ENCODE measurements at regions not wholly inside any gene's neighbourhood (a gene's known extent, or its start where the extent isn't known, plus 50 kb on each side); places are given as distances from the start of the nearest gene placed in this dataset.
"Not testable (repeated sequence)": the region's sequence is repeated elsewhere in the genome, so short reads cannot be mapped to it uniquely, and the experiment has no call there.

- no peak for DNase-seq (ENCODE audit: extremely low spot score in 2 of 2)
- no peaks in the 10 kb centered on the region for H3K4me1 ChIP-seq
- TF ChIP-seq POLR2AphosphoS5 (IDR thresholded peaks at IDR 0.05; ENCODE audit: insufficient read depth in 1 of 2, low read depth in 1 of 2) (no peak), POLR2A (IDR thresholded peaks at IDR 0.05) (no peak), CTCF (IDR thresholded peaks at IDR 0.05) (no peak)
- H3K27me3 ChIP-seq: no peaks in the 10 kb centered on the region
- no peak overlapping the region for H3K4me3 ChIP-seq
- intact Hi-C loops (cut with DNase I): no loop called here
- H3K9me3 ChIP-seq: no peaks in the 10 kb centered on the region
- H3K36me3 ChIP-seq: no peaks in the 10 kb centered on the region
- no peak overlapping the region for H3K27ac ChIP-seq
Measured at GRCh38 chr4:189525304-189525703, 415.4 kb upstream of the FRG1 start.

- H3K9me3 ChIP-seq: peaks cover 5% of the 10 kb centered on the region
Measured at GRCh38 chr4:189530848-189531247, 409.8 kb upstream of the FRG1 start.

GRCh38 chr4:189533603-189534002 lies 407.1 kb upstream of the FRG1 start:
- no peak overlapping the region for H3K4me3 ChIP-seq
- DNase-seq (ENCODE audit: extremely low spot score in 2 of 2): no peak
- H3K9me3 ChIP-seq: peaks cover 5% of the 10 kb centered on the region
- no peaks in the 10 kb centered on the region for H3K4me1 ChIP-seq
- H3K27ac ChIP-seq: no peak overlapping the region
- intact Hi-C loops (cut with DNase I): no loop called here
- TF ChIP-seq POLR2AphosphoS5 (IDR thresholded peaks at IDR 0.05; ENCODE audit: insufficient read depth in 1 of 2, low read depth in 1 of 2) (no peak), CTCF (IDR thresholded peaks at IDR 0.05) (no peak), POLR2A (IDR thresholded peaks at IDR 0.05) (no peak)
- H3K27me3 ChIP-seq: no peaks in the 10 kb centered on the region
- H3K36me3 ChIP-seq: no peaks in the 10 kb centered on the region

More at GRCh38 chr4:189530848-189531247, 409.8 kb upstream of the FRG1 start:
- no peak overlapping the region for H3K4me3 ChIP-seq
- H3K27ac ChIP-seq: no peak overlapping the region
- DNase-seq (ENCODE audit: extremely low spot score in 2 of 2): no peak
- H3K4me1 ChIP-seq: no peaks in the 10 kb centered on the region
- H3K36me3 ChIP-seq: no peaks in the 10 kb centered on the region
- no peaks in the 10 kb centered on the region for H3K27me3 ChIP-seq
- intact Hi-C loops (cut with DNase I): no loop called here
- TF ChIP-seq POLR2A (IDR thresholded peaks at IDR 0.05) (no peak), POLR2AphosphoS5 (IDR thresholded peaks at IDR 0.05; ENCODE audit: insufficient read depth in 1 of 2, low read depth in 1 of 2) (no peak), CTCF (IDR thresholded peaks at IDR 0.05) (no peak)

DNA sequence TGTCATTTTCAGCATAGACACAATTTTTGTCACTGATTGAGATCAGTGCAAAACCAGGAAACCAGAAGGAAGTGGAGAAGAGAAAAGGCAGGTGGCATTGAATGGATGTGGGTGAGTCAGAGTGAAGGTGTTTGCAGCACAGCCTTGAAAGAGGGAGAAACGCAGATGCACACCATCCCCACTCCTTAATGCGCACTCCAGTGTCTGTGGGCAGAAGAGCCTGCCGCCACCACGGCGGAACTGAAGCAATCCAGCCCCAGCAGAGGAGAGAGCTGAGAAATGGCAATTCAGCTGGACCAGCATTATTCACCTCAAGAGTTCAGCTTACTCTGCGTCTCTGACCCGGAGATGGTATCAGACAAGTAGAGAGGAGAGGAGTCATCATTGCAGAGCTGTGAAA lies 393.1 kb upstream of the FRG1 start:
- TF ChIP-seq POLR2A (IDR thresholded peaks at IDR 0.05) (no peak), CTCF (IDR thresholded peaks at IDR 0.05) (no peak)
- H3K9me3 ChIP-seq: no peaks in the 10 kb centered on the region
- H3K4me1 ChIP-seq: no peaks in the 10 kb centered on the region
- no peaks in the 10 kb centered on the region for H3K36me3 ChIP-seq
- DNase-seq (ENCODE audit: extremely low spot score in 2 of 2): no peak
- no peak overlapping the region for H3K27ac ChIP-seq
- no peaks in the 10 kb centered on the region for H3K27me3 ChIP-seq
- intact Hi-C loops (cut with DNase I): no loop called here
- H3K4me3 ChIP-seq: no peak overlapping the region

DNA sequence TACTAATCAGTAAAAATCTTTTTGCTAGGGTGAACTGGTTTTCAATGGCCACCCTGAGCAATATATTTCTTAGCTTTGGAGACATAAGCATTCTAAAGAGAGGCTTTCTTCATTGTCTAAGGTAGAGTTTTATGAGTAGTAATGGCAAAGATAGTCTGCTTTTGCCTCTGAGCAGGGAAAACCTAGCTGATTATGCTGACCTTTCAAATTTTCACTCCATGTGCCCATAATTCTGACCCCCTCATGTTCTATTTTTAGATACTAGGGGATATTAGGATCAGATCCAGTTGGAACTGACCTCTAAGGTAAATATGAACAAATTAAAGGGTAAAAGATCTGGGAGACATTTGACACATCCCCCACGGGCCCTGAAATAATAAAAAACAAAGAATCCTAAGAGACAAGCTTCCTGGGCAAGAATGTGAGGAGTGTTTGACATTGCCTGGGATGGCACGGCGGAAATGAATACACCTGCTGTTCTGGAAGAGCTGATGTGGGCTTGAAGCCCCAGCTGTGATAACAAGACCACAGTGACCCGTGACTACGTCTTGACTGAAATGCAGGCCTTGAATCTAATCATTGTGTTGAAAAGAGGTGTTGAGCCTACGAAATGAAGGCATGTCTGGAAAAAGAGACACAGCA lies 392.1 kb upstream of the FRG1 start:
- no peak for TF ChIP-seq POLR2A (IDR thresholded peaks at IDR 0.05)
- no peak for TF ChIP-seq POLR2AphosphoS5 (IDR thresholded peaks at IDR 0.05; ENCODE audit: insufficient read depth in 1 of 2, low read depth in 1 of 2)
- TF ChIP-seq CTCF (IDR thresholded peaks at IDR 0.05): no peak
- DNase-seq (ENCODE audit: extremely low spot score in 2 of 2): no peak
- Histone ChIP-seq H3K4me1 (no peaks in the 10 kb centered on the region), H3K27ac (no peak overlapping the region), H3K9me3 (no peaks in the 10 kb centered on the region), H3K27me3 (no peaks in the 10 kb centered on the region), H3K36me3 (no peaks in the 10 kb centered on the region), H3K4me3 (no peak overlapping the region)
- intact Hi-C loops (cut with DNase I): no loop called here

DNA sequence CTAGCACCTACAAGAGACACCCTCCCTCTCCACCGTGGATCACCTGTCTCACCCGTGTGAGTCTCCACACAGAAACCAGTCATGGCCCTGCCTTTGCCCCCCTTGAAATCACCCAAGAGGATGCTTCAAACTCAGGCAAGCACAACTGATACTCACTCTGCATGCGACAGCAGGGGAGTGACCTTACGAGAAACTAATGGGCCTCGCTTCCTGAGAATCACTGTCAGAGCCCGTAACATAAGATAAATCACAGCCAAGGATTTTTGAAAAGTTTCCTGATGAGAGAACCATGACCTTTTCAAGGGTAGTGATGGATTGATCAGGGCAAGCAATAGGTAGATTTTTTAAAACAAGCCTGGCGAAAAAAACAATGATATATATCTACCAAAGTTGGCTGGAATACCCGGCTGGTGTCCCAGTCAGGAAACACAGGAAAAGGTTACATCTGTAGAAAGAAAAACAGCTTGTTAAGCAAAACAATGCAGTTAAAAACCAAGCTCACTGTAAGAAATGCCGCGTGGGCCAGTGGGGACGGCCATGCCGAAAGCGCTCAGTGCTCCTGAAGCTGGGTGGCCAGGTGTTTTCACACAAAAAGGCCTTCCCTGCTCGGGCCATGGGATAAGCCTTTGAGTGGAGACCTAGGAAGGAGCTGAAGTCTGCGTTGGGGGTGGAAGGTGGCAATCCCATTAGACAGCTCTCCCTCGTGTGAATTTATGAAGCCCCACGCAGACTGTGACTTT lies 388.6 kb upstream of the FRG1 start:
- H3K4me3 ChIP-seq; H3K27me3 ChIP-seq; intact Hi-C loops (cut with DNase I); DNase-seq (ENCODE audit: extremely low spot score in 2 of 2); H3K9me3 ChIP-seq; H3K36me3 ChIP-seq; H3K27ac ChIP-seq; H3K4me1 ChIP-seq: not testable (repeated sequence)

DNA sequence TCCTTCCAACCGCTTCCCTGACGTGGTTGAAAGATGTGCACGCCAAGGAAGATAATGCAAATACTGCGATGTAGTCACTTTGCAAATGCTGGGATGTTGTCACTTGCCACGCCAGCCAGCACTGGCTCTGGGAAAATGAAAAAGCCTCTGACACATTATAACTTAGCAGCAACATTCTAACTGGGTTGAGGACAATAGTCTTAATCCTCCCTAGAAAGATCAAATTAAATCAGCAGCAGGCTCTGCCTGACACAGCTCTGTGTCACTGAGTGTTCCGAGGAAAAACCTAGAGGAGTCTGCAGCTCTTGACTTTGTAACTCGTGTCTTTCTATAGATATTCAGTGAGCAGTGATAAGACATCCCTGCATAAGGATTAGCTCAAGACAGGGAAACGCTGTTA lies 380.1 kb upstream of the FRG1 start:
- H3K36me3 ChIP-seq; H3K9me3 ChIP-seq; H3K4me1 ChIP-seq; intact Hi-C loops (cut with DNase I); H3K4me3 ChIP-seq; DNase-seq (ENCODE audit: extremely low spot score in 2 of 2); H3K27me3 ChIP-seq; H3K27ac ChIP-seq: not testable (repeated sequence)

GRCh38 chr4:189563751-189564150 lies 376.9 kb upstream of the FRG1 start:
- H3K36me3 ChIP-seq; H3K4me3 ChIP-seq; DNase-seq (ENCODE audit: extremely low spot score in 2 of 2); intact Hi-C loops (cut with DNase I); H3K9me3 ChIP-seq; H3K27me3 ChIP-seq; H3K27ac ChIP-seq; H3K4me1 ChIP-seq: not testable (repeated sequence)
